ENCODE measurements at regions not wholly inside any gene's neighbourhood (a gene's known extent, or its start where the extent isn't known, plus 50 kb on each side); places are given as distances from the start of the nearest gene placed in this dataset.

- no peak for TF ChIP-seq TARDBP (IDR thresholded peaks at IDR 0.05)
- no peak for TF ChIP-seq HDGF (IDR thresholded peaks at IDR 0.05; ENCODE audit: borderline replicate concordance)
- TF ChIP-seq FOXA1 (IDR thresholded peaks at IDR 0.05), result no peak
- no peak for TF ChIP-seq SP1 (IDR thresholded peaks at IDR 0.05)
- TF ChIP-seq ARNT (IDR thresholded peaks at IDR 0.05), result no peak
- no peak for TF ChIP-seq FOXK2 (IDR thresholded peaks at IDR 0.05)
- no peak for TF ChIP-seq CTBP1 (IDR thresholded peaks at IDR 0.05; ENCODE audit: borderline replicate concordance)
- TF ChIP-seq BHLHE40 (IDR thresholded peaks at IDR 0.05; ENCODE audit: borderline replicate concordance), result no peak
- TF ChIP-seq LEF1 (IDR thresholded peaks at IDR 0.05; ENCODE audit: borderline replicate concordance), result no peak
- TF ChIP-seq SUZ12 (IDR thresholded peaks at IDR 0.05), result no peak
- TF ChIP-seq L3MBTL2 (conservative IDR thresholded peaks at IDR 0.05), result no peak
- no peak for TF ChIP-seq ELF4 (IDR thresholded peaks at IDR 0.05)
- no peak for TF ChIP-seq ZNF384 (IDR thresholded peaks at IDR 0.05)
- TF ChIP-seq NFRKB (IDR thresholded peaks at IDR 0.05), result no peak
- DNase-seq (ENCODE audit: extremely low spot score), result no peak
- ChIA-PET POLR2A (no interaction called here), CTCF (interaction anchor here (1.4 kb wide), 1 partner anchor 266 kb away, joined by 3 read pairs; no protein-coding TSS in a partner anchor)
Observed at GRCh38 chr5:106720367-106720766, 950.4 kb downstream of the EFNA5 start.

- CTCF ChIA-PET, result no interaction called here
- POLR2A ChIA-PET, result no interaction called here
- DNase-seq (ENCODE audit: extremely low spot score), result no peak
- no peak for TF ChIP-seq FOXM1 (IDR thresholded peaks at IDR 0.05; ENCODE audit: borderline replicate concordance)
- no peak for TF ChIP-seq TARDBP (IDR thresholded peaks at IDR 0.05)
- TF ChIP-seq NFRKB (IDR thresholded peaks at IDR 0.05), result no peak
- no peak for TF ChIP-seq BHLHE40 (IDR thresholded peaks at IDR 0.05; ENCODE audit: borderline replicate concordance)
- TF ChIP-seq ZNF384 (IDR thresholded peaks at IDR 0.05), result no peak
- TF ChIP-seq L3MBTL2 (conservative IDR thresholded peaks at IDR 0.05), result no peak
- no peak for TF ChIP-seq ELF4 (IDR thresholded peaks at IDR 0.05)
- no peak for TF ChIP-seq FOXA1 (IDR thresholded peaks at IDR 0.05)
- no peak for TF ChIP-seq CTBP1 (IDR thresholded peaks at IDR 0.05; ENCODE audit: borderline replicate concordance)
- no peak for TF ChIP-seq LEF1 (IDR thresholded peaks at IDR 0.05; ENCODE audit: borderline replicate concordance)
- no peak for TF ChIP-seq SP1 (IDR thresholded peaks at IDR 0.05)
- TF ChIP-seq FOXK2 (IDR thresholded peaks at IDR 0.05), result no peak
- no peak for TF ChIP-seq HDGF (IDR thresholded peaks at IDR 0.05; ENCODE audit: borderline replicate concordance)
- no peak for TF ChIP-seq PKNOX1 (IDR thresholded peaks at IDR 0.05)
- TF ChIP-seq SUZ12 (IDR thresholded peaks at IDR 0.05), result no peak
- TF ChIP-seq ARNT (IDR thresholded peaks at IDR 0.05), result no peak
Observed at GRCh38 chr5:106699796-106700195, 970.9 kb downstream of the EFNA5 start.

GRCh38 chr5:106699198-106699597, 971.5 kb downstream of the EFNA5 start:
- peak; percentile 14 for DNase-seq (ENCODE audit: extremely low spot score)
- no peak for TF ChIP-seq NFRKB (IDR thresholded peaks at IDR 0.05)
- TF ChIP-seq LEF1 (IDR thresholded peaks at IDR 0.05; ENCODE audit: borderline replicate concordance), result no peak
- no peak for TF ChIP-seq FOXA1 (IDR thresholded peaks at IDR 0.05)
- TF ChIP-seq ZNF384 (IDR thresholded peaks at IDR 0.05), result no peak
- no peak for TF ChIP-seq ARNT (IDR thresholded peaks at IDR 0.05)
- TF ChIP-seq SUZ12 (IDR thresholded peaks at IDR 0.05), result no peak
- no peak for TF ChIP-seq ELF4 (IDR thresholded peaks at IDR 0.05)
- TF ChIP-seq FOXM1 (IDR thresholded peaks at IDR 0.05; ENCODE audit: borderline replicate concordance), result no peak
- no peak for TF ChIP-seq FOXK2 (IDR thresholded peaks at IDR 0.05)
- ChIA-PET POLR2A (no interaction called here), CTCF (no interaction called here)

GRCh38 chr5:106698169-106698568, 972.6 kb downstream of the EFNA5 start:
- TF ChIP-seq TARDBP (IDR thresholded peaks at IDR 0.05), result no peak
- no peak for TF ChIP-seq FOXK2 (IDR thresholded peaks at IDR 0.05)
- TF ChIP-seq FOXA1 (IDR thresholded peaks at IDR 0.05), result no peak
- no peak for TF ChIP-seq ZNF384 (IDR thresholded peaks at IDR 0.05)
- TF ChIP-seq LEF1 (IDR thresholded peaks at IDR 0.05; ENCODE audit: borderline replicate concordance), result no peak
- no peak for TF ChIP-seq FOXM1 (IDR thresholded peaks at IDR 0.05; ENCODE audit: borderline replicate concordance)
- TF ChIP-seq BHLHE40 (IDR thresholded peaks at IDR 0.05; ENCODE audit: borderline replicate concordance), result no peak
- no peak for TF ChIP-seq ARNT (IDR thresholded peaks at IDR 0.05)
- TF ChIP-seq SUZ12 (IDR thresholded peaks at IDR 0.05), result no peak
- no peak for TF ChIP-seq HDGF (IDR thresholded peaks at IDR 0.05; ENCODE audit: borderline replicate concordance)
- no peak for TF ChIP-seq CTBP1 (IDR thresholded peaks at IDR 0.05; ENCODE audit: borderline replicate concordance)
- no peak for TF ChIP-seq ELF4 (IDR thresholded peaks at IDR 0.05)
- TF ChIP-seq NFRKB (IDR thresholded peaks at IDR 0.05), result no peak
- no peak for TF ChIP-seq L3MBTL2 (conservative IDR thresholded peaks at IDR 0.05)
- TF ChIP-seq PKNOX1 (IDR thresholded peaks at IDR 0.05), result no peak
- no peak for TF ChIP-seq SP1 (IDR thresholded peaks at IDR 0.05)
- no peak for DNase-seq (ENCODE audit: extremely low spot score)
- ChIA-PET POLR2A (no interaction called here), CTCF (no interaction called here)

GRCh38 chr5:106691701-106692100, 979.0 kb downstream of the EFNA5 start:
- TF ChIP-seq TARDBP (IDR thresholded peaks at IDR 0.05), result no peak
- no peak for TF ChIP-seq FOXA1 (IDR thresholded peaks at IDR 0.05)
- TF ChIP-seq BHLHE40 (IDR thresholded peaks at IDR 0.05; ENCODE audit: borderline replicate concordance), result no peak
- no peak for TF ChIP-seq FOXM1 (IDR thresholded peaks at IDR 0.05; ENCODE audit: borderline replicate concordance)
- TF ChIP-seq ARNT (IDR thresholded peaks at IDR 0.05), result no peak
- TF ChIP-seq FOXK2 (IDR thresholded peaks at IDR 0.05), result no peak
- TF ChIP-seq ELF4 (IDR thresholded peaks at IDR 0.05), result no peak
- no peak for TF ChIP-seq L3MBTL2 (conservative IDR thresholded peaks at IDR 0.05)
- no peak for TF ChIP-seq NFRKB (IDR thresholded peaks at IDR 0.05)
- no peak for TF ChIP-seq PKNOX1 (IDR thresholded peaks at IDR 0.05)
- no peak for TF ChIP-seq CTBP1 (IDR thresholded peaks at IDR 0.05; ENCODE audit: borderline replicate concordance)
- TF ChIP-seq SUZ12 (IDR thresholded peaks at IDR 0.05), result no peak
- no peak for TF ChIP-seq ZNF384 (IDR thresholded peaks at IDR 0.05)
- ChIA-PET POLR2A (no interaction called here), CTCF (no interaction called here)
- no peak for DNase-seq (ENCODE audit: extremely low spot score)

- TF ChIP-seq L3MBTL2 (conservative IDR thresholded peaks at IDR 0.05) (no peak), ARNT (IDR thresholded peaks at IDR 0.05) (no peak), ELF4 (IDR thresholded peaks at IDR 0.05) (no peak), SUZ12 (IDR thresholded peaks at IDR 0.05) (no peak), NFRKB (IDR thresholded peaks at IDR 0.05) (no peak), PKNOX1 (IDR thresholded peaks at IDR 0.05) (no peak), HDGF (IDR thresholded peaks at IDR 0.05; ENCODE audit: borderline replicate concordance) (no peak), LEF1 (IDR thresholded peaks at IDR 0.05; ENCODE audit: borderline replicate concordance) (no peak), TARDBP (IDR thresholded peaks at IDR 0.05) (no peak), SP1 (IDR thresholded peaks at IDR 0.05) (no peak), BHLHE40 (IDR thresholded peaks at IDR 0.05; ENCODE audit: borderline replicate concordance) (no peak), FOXK2 (IDR thresholded peaks at IDR 0.05) (no peak), FOXM1 (IDR thresholded peaks at IDR 0.05; ENCODE audit: borderline replicate concordance) (no peak), CTBP1 (IDR thresholded peaks at IDR 0.05; ENCODE audit: borderline replicate concordance) (no peak), FOXA1 (IDR thresholded peaks at IDR 0.05) (no peak)
- ChIA-PET CTCF (no interaction called here), POLR2A (no interaction called here)
- DNase-seq (ENCODE audit: extremely low spot score), result no peak
Observed at GRCh38 chr5:106690585-106690984, 980.2 kb downstream of the EFNA5 start.

All from HEK293T (cell line).